Erythroblast (primary cell): ENCODE measurements at regions not wholly inside any gene's neighbourhood (a gene's known extent, or its start where the extent isn't known, plus 50 kb on each side); places are given as distances from the start of the nearest gene placed in this dataset.

Experiments used
- GATA1 ChIP-seq: IDR thresholded peaks from 2 replicates; pipeline ENCODE4 v1.6.1; 2011; ENCODE audit warnings: low read depth, mild to moderate bottlenecking, control low read depth, low read length, moderate library complexity
- POLR2A ChIP-seq: IDR thresholded peaks from 2 replicates; pipeline ENCODE4 v1.6.1; 2011; ENCODE audit warnings: mild to moderate bottlenecking, low read length

GRCh38 chr16:64234200-64234599, 887.7 kb downstream of the CDH11 start:
- TF ChIP-seq POLR2A = no peak
- TF ChIP-seq GATA1 = no peak
